Brain microvascular endothelial cell (primary cell): ENCODE measurements at regions not wholly inside any gene's neighbourhood (a gene's known extent, or its start where the extent isn't known, plus 50 kb on each side); places are given as distances from the start of the nearest gene placed in this dataset.

ENCODE experiments used
- DNase-seq: peaks from one replicate; pipeline ENCODE4 v3.0.0-alpha.2; 2020
- H3K27ac ChIP-seq: fragments of 250-450 bp; sonication (Bioruptor Pico); 2 replicates; pipeline ENCODE4 v1.5.1; 2020; ENCODE audit warnings: mild to moderate bottlenecking, moderate library complexity
- H3K27me3 ChIP-seq: fragments of 250-450 bp; sonication (Bioruptor Pico); replicated peaks from 2 replicates; pipeline ENCODE4 v1.5.1; 2020; ENCODE audit warnings: mild to moderate bottlenecking
- H3K36me3 ChIP-seq: fragments of 250-450 bp; sonication (Bioruptor Pico); replicated peaks from 2 replicates; pipeline ENCODE4 v1.5.1; 2020; ENCODE audit warnings: mild to moderate bottlenecking
- H3K4me3 ChIP-seq: 2 replicates; pipeline ENCODE4 v1.5.1; 2011; ENCODE audit warnings: low read depth, mild to moderate bottlenecking, control low read depth, low read length, moderate library complexity
- CTCF ChIP-seq: IDR thresholded peaks from 2 replicates; pipeline ENCODE4 v1.5.1; 2011; ENCODE audit warnings: low read depth, mild to moderate bottlenecking, moderate library complexity, low read length, control low read depth, inconsistent platforms; ENCODE audit errors: missing control alignments
- in situ Hi-C: cut with HindIII; loops from 2 replicates; pipeline ENCODE4 v1.10.0; 2017; ENCODE audit warnings: low sequenced_read_pairs, low pct_ligation_motif_present

- no peak for DNase-seq
- in situ Hi-C loops: no loop called here
- TF ChIP-seq CTCF: no peak
- Histone ChIP-seq H3K4me3 (no peak overlapping the region), H3K27me3 (no peaks in the 10 kb centered on the region), H3K27ac (no peak overlapping the region), H3K36me3 (peaks cover 9% of the 10 kb centered on the region)
These were observed 100.7 kb upstream of the IL12A start for GRCh38 chr3:159887911-159888310.

GRCh38 chr3:159892171-159892795 is 96.4 kb upstream of the IL12A start:
- DNase-seq: no peak
- Histone ChIP-seq H3K4me3 (no peak overlapping the region), H3K36me3 (peaks cover 14% of the 10 kb centered on the region), H3K27me3 (no peaks in the 10 kb centered on the region), H3K27ac (no peak overlapping the region)
- in situ Hi-C loops: no loop called here
- TF ChIP-seq CTCF: no peak

- TF ChIP-seq CTCF: no peak
- peaks cover 14% of the 10 kb centered on the region for H3K36me3 ChIP-seq
- DNase-seq: no peak
- in situ Hi-C loops: no loop called here
- H3K27me3 ChIP-seq: no peaks in the 10 kb centered on the region
- no peak overlapping the region for H3K27ac ChIP-seq
- H3K4me3 ChIP-seq: no peak overlapping the region
These were observed 95.8 kb upstream of the IL12A start for GRCh38 chr3:159892801-159893200.

- in situ Hi-C loops: no loop called here
- no peak for TF ChIP-seq CTCF
- no peak for DNase-seq
- Histone ChIP-seq H3K27me3 (no peaks in the 10 kb centered on the region), H3K36me3 (peaks cover 17% of the 10 kb centered on the region), H3K27ac (no peak overlapping the region), H3K4me3 (no peak overlapping the region)
These were observed 94.2 kb upstream of the IL12A start for GRCh38 chr3:159894386-159894785.

GRCh38 chr3:159895430-159895829 is 93.2 kb upstream of the IL12A start:
- no peak overlapping the region for H3K4me3 ChIP-seq
- H3K36me3 ChIP-seq: peaks cover 17% of the 10 kb centered on the region
- H3K27ac ChIP-seq: no peak overlapping the region
- no peak for DNase-seq
- in situ Hi-C loops: no loop called here
- TF ChIP-seq CTCF: no peak
- no peaks in the 10 kb centered on the region for H3K27me3 ChIP-seq

- peaks cover 17% of the 10 kb centered on the region for H3K36me3 ChIP-seq
- DNase-seq: no peak
- TF ChIP-seq CTCF: no peak
- no peak overlapping the region for H3K4me3 ChIP-seq
- no peaks in the 10 kb centered on the region for H3K27me3 ChIP-seq
- in situ Hi-C loops: no loop called here
- H3K27ac ChIP-seq: no peak overlapping the region
These were observed 92.1 kb upstream of the IL12A start for GRCh38 chr3:159896543-159896942.
